ENCODE measurements at regions not wholly inside any gene's neighbourhood (a gene's known extent, or its start where the extent isn't known, plus 50 kb on each side); places are given as distances from the start of the nearest gene placed in this dataset.

DNA sequence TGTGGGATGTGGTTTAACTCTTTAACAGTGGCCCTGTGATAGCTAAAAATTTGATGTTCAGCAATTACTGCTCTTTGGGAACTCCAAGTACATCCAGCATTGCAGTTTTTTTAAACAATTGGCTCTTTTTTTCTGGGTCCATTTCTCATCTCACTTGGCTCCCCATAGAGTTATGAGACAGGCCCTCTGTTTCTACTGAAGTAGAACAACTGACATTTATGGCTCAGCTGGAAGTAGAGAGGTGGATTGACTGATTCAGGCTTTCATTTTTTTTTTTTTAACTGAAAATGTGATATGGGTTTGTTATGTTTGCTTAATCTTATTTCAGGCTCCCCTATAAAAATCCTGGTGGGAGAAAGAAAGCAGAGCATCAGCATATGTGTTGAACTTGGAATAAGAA is 96.6 kb upstream of the CD180 start:
- Mint-ChIP-seq H3K27me3 (ENCODE audit: insufficient read depth) (peaks cover 3% of the 10 kb centered on the region), H3K36me3 (ENCODE audit: low read depth) (no peaks in the 10 kb centered on the region), H3K4me3 (no peak overlapping the region), H3K4me1 (ENCODE audit: low read depth) (peaks cover 34% of the 10 kb centered on the region), H3K9me3 (no peaks in the 10 kb centered on the region), H3K27ac (no peak overlapping the region)
- DNase-seq, result no peak
- TF ChIP-seq, protein P1, sequence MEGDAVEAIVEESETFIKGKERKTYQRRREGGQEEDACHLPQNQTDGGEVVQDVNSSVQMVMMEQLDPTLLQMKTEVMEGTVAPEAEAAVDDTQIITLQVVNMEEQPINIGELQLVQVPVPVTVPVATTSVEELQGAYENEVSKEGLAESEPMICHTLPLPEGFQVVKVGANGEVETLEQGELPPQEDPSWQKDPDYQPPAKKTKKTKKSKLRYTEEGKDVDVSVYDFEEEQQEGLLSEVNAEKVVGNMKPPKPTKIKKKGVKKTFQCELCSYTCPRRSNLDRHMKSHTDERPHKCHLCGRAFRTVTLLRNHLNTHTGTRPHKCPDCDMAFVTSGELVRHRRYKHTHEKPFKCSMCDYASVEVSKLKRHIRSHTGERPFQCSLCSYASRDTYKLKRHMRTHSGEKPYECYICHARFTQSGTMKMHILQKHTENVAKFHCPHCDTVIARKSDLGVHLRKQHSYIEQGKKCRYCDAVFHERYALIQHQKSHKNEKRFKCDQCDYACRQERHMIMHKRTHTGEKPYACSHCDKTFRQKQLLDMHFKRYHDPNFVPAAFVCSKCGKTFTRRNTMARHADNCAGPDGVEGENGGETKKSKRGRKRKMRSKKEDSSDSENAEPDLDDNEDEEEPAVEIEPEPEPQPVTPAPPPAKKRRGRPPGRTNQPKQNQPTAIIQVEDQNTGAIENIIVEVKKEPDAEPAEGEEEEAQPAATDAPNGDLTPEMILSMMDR (IDR thresholded peaks at IDR 0.05), result no peak

DNA sequence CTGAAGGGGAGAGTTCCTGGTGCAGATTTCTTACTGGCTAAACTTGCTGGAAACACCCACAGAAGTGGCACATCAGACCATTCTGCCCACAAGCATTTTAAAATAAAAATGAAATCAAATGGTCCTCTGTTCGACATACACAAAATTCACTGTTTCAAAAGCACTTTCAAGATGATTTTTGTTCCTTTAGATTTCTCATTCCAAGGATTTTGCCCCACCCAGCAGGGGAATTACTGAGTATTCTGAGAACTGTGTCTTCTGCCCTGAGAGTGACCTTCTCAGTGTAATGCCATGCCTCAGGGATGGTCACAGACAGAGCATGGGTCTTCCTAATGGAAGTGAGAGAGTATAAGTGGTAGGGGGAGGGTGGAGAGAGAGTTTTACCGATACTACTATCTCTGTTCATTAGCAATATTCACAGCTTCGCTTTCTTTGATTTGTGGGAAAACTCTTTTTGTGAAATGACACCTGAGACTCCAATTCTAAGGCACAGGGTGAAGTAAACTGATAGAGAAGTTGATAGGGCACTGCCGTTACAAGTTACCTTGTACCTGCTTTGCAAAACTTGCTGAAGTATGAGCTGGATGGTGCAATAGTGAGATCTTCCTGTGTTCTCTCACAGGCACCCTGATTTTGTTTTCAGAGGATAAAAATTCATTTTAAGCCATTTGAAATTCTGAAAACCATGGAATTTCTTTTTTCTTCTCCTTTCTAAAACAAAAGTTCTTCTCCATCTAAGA is 95.8 kb upstream of the CD180 start:
- Mint-ChIP-seq H3K36me3 (ENCODE audit: low read depth) (no peaks in the 10 kb centered on the region), H3K27me3 (ENCODE audit: insufficient read depth) (peaks cover 3% of the 10 kb centered on the region), H3K27ac (no peak overlapping the region), H3K4me1 (ENCODE audit: low read depth) (peaks cover 42% of the 10 kb centered on the region), H3K4me3 (no peak overlapping the region), H3K9me3 (no peaks in the 10 kb centered on the region)
- TF ChIP-seq, protein P1 (IDR thresholded peaks at IDR 0.05), result no peak
- no peak for DNase-seq

DNA sequence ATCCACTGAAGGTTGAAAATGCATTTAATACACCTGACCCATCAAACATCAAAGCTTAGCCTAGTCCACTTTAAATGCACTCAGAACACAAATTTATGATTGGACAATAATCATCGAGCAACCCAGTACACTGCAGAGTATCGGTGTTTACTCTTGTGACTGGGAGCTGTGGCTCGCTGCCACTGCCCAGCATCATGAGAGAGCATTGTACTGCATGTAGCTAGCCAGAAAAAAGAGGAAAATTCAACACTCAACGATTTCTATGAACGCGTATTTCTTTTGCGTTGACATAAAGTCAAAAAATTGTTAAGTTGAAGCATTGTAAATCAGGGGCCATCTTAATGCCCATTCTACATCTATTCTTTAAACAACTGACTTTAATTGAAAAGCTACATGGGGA is 95.1 kb upstream of the CD180 start:
- DNase-seq, result no peak
- Mint-ChIP-seq H3K27me3 (ENCODE audit: insufficient read depth) (peaks cover 3% of the 10 kb centered on the region), H3K4me1 (ENCODE audit: low read depth) (peaks cover 49% of the 10 kb centered on the region), H3K27ac (no peak overlapping the region), H3K4me3 (no peak overlapping the region), H3K9me3 (no peaks in the 10 kb centered on the region), H3K36me3 (ENCODE audit: low read depth) (no peaks in the 10 kb centered on the region)
- TF ChIP-seq, protein P1 (IDR thresholded peaks at IDR 0.05), result no peak

DNA sequence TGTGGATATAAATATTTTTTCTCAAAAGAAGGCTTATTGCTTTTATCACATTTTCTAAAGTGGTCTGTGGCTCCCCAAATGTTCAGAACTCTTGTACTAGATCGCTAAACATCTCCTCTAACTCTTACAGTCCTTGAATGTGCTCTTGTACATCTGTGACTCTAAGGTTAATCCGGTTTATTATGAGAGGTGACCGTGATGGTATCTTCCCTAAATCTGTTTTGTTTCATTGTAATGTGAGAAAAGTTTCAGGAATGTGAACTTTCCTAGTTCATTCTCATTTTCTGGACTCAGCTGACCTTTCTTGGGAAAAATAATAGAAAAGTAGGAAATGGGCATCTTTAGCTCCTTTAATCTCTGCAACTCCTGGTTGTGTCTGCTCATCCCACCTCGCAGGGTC is 94.5 kb upstream of the CD180 start:
- DNase-seq, result no peak
- H3K4me1 Mint-ChIP-seq (ENCODE audit: low read depth), result peaks cover 53% of the 10 kb centered on the region
- TF ChIP-seq, protein P1 (IDR thresholded peaks at IDR 0.05), result no peak
- no peaks in the 10 kb centered on the region for H3K9me3 Mint-ChIP-seq
- H3K27ac Mint-ChIP-seq, result no peak overlapping the region
- H3K27me3 Mint-ChIP-seq (ENCODE audit: insufficient read depth), result peaks cover 6% of the 10 kb centered on the region
- H3K36me3 Mint-ChIP-seq (ENCODE audit: low read depth), result no peaks in the 10 kb centered on the region
- no peak overlapping the region for H3K4me3 Mint-ChIP-seq

DNA sequence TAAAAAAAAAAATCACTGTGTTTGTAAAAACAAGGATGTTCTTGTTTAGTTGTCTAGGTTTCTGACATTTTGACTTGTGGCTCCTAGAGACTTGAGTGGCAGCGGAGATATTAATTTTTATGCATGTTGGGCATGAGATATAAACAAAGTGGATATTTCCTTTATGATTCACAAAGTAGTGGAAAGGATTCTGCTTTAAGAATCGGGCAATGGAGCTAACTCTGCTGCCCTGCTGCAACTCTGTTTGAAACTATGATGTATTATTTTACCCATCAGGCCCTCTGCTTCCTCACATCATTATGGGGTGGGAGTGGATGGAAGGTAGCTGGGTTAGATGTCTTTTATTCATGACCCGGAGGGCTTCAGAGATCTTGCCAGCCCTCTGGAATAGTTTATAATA is 94.1 kb upstream of the CD180 start:
- DNase-seq, result no peak
- Mint-ChIP-seq H3K27ac (no peak overlapping the region), H3K27me3 (ENCODE audit: insufficient read depth) (peaks cover 6% of the 10 kb centered on the region), H3K4me3 (no peak overlapping the region), H3K9me3 (no peaks in the 10 kb centered on the region), H3K4me1 (ENCODE audit: low read depth) (peaks cover 53% of the 10 kb centered on the region), H3K36me3 (ENCODE audit: low read depth) (no peaks in the 10 kb centered on the region)
- TF ChIP-seq, protein P1 (IDR thresholded peaks at IDR 0.05), result no peak

All from HFFc6 (cell line).